ENCODE measurements at regions not wholly inside any gene's neighbourhood (a gene's known extent, or its start where the extent isn't known, plus 50 kb on each side); places are given as distances from the start of the nearest gene placed in this dataset.
"Not testable (repeated sequence)": the region's sequence is repeated elsewhere in the genome, so short reads cannot be mapped to it uniquely, and the experiment has no call there.

DNA sequence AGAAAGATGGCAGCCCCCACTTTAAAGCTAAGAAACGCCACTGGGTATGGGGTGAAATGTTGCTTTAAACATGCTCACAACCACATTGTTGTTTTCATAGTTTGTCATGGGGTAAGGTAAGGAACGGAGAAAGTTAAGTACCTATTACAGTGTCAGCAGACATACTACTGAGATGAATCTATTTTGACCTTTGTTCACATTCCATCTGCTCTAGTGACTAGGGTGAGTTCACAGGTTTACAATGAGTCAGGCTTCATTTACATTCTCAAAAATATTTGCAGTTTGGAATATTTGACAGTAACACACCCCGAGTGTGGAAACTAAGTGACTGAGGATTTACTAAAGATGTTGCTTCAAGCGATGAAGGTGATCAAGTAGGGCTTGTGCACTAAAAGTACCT is 428.7 kb upstream of the ACVR2A start:
- peak; percentile 56 for DNase-seq (ENCODE audit: low read depth)

- not testable (repeated sequence) for DNase-seq (ENCODE audit: low read depth)
Measured at GRCh38 chr2:147414656-147415055, 430.2 kb upstream of the ACVR2A start.

- no peak for DNase-seq (ENCODE audit: low read depth)
Measured at GRCh38 chr2:147408357-147408756, 436.5 kb upstream of the ACVR2A start.

DNA sequence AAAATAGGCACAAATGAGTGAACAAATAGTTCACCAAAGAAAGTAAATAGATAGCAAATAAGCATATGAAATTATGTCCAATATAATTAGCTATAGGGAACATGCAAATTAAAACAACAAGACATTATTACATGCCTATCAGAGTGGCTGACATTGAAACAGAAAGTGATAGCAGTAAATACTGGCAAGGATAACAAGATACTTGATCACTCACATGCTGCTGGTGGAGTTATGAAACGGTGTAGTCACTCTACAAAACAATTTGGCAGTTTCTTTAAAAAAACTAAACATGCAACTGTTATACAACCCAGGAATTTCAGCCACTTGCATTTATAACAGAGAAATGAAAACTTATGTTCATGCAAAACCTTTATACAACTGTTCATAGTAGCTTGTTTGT is 439.2 kb upstream of the ACVR2A start:
- no peak for DNase-seq (ENCODE audit: low read depth)

- no peak for DNase-seq (ENCODE audit: low read depth)
Measured at GRCh38 chr2:147398996-147399395, 445.8 kb upstream of the ACVR2A start.

DNA sequence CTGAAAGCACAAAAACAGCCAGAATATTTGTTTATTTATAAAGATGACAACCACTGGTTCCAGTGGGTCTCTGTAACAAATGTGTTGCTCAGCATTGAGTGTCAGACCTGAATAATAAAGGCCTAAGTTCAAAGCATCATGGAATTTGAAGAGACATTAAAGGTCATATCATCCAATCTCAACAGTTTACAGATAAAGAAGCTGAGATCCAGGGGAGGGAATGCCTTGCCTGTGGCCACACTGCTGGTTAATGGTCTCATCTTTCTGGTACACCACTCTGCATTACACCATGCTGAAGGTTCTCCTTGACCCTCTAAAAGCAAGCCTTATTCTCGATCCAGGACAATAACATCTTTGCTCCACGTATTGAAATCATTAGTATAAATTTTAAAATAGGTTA is 446.5 kb upstream of the ACVR2A start:
- no peak for DNase-seq (ENCODE audit: low read depth)

- DNase-seq (ENCODE audit: low read depth) = no peak
Measured at GRCh38 chr2:147396890-147397289, 447.9 kb upstream of the ACVR2A start.

GRCh38 chr2:147394179-147394790 is 450.5 kb upstream of the ACVR2A start:
- no peak for DNase-seq (ENCODE audit: low read depth)

DNA sequence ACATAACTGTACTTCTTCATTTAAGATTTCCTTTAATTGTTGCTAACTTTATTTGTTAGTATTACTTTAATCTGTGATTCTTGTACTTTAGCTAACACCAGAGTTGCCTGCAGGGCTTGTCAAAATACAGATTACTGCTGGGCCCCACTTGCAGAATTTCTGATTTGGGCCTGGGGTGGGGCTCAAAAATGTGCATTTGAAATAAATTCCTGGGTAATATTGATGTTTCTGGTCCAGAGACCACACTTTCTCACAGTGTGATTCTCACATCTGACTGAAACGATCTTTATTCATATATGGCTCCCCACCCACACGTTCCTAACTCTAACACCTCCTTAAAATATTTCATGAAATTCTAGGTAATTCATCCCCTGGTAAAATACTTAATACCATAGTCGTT is 452.6 kb upstream of the ACVR2A start:
- no peak for DNase-seq (ENCODE audit: low read depth)

DNA sequence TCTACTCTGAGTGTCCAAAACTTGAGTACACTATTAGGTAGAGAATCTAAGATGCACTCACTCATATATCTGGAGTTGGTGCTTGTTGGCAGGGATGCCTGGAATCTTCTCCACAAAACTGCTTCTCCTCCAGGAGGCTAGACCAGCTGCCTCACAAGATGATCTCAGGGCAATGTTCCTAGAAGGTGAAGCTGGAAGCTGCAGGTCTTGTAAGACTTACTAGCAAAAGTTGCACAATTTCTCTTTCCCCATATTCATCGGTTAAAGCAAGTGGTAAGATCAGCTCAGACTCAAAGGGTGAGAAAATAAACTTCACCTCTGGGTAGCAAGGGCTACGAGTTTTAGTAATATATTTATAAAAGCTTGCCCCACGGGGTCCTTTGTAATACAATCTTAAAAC is 454.4 kb upstream of the ACVR2A start:
- no peak for DNase-seq (ENCODE audit: low read depth)

DNA sequence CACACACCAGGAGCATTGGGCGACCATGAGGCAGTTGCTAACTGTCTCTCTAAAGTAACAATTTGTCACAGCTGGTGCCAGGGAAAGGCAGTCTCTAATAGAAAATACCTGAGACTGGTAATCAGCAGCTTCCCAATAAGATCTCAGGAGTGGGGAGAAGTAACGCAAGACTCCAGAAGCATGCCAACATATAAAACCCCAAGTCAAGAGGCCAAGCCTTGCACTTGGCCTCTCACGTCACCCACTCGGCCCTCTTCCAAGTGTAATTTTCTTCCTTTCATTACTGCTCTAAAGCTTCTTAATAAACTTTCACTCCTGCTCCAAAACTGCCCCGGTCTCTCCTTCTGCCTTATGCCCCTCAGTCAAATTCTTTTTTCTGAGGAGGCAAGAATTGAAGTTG is 455.6 kb upstream of the ACVR2A start:
- no peak for DNase-seq (ENCODE audit: low read depth)

GRCh38 chr2:147388217-147388616 is 456.6 kb upstream of the ACVR2A start:
- no peak for DNase-seq (ENCODE audit: low read depth)

GRCh38 chr2:147386284-147386683 is 458.5 kb upstream of the ACVR2A start:
- no peak for DNase-seq (ENCODE audit: low read depth)

GRCh38 chr2:147385600-147385999 is 459.2 kb upstream of the ACVR2A start:
- no peak for DNase-seq (ENCODE audit: low read depth)

DNA sequence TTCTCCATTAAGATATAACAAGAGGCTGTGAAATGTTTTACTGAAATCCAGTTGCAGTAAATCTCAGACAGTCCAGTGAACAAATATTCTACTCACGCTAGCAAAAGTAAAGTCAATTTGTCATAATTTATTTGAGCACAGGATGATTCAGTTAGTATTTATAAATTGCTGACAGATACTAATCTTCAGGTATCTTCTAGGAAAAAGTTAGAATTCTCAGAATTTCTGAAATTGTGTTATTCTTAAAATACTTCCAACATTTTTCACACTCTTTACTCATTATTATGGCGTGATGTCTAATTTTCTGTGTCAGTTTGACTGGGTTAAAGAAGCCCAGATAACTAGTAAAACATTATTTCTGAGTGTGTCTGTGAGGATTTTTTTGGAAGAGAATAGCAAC is 460.2 kb upstream of the ACVR2A start:
- DNase-seq (ENCODE audit: low read depth) = no peak

- DNase-seq (ENCODE audit: low read depth) = no peak
Measured at GRCh38 chr2:147382322-147382948, 462.4 kb upstream of the ACVR2A start.

GRCh38 chr2:147378403-147378802 is 466.4 kb upstream of the ACVR2A start:
- DNase-seq (ENCODE audit: low read depth) = no peak

- no peak for DNase-seq (ENCODE audit: low read depth)
Measured at GRCh38 chr2:147375073-147375472, 469.8 kb upstream of the ACVR2A start.

GRCh38 chr2:147374423-147374811 is 470.4 kb upstream of the ACVR2A start:
- DNase-seq (ENCODE audit: low read depth) = no peak

- peak; percentile 6 for DNase-seq (ENCODE audit: low read depth)
Measured at GRCh38 chr2:147373800-147374422, 470.9 kb upstream of the ACVR2A start.

- DNase-seq (ENCODE audit: low read depth) = no peak
Measured at GRCh38 chr2:147368306-147368705, 476.5 kb upstream of the ACVR2A start.

DNA sequence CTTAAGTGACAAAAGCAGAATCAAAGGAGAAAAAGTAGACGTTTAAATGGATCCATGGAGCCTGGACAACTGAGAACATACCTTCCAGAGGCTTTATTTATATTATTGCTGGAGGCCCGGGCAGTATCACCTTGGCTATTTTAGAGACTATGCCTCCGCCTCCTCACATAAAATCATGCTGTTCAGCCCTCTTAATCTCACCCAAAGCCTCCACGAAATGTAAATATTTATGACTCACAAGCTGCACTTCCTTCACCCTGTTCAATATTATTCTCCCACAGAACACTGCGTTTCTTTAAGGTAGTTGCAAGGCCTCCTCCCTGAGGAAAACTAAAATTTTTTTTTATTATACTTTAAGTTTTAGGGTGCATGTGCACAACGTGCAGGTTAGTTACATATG is 478.6 kb upstream of the ACVR2A start:
- no peak for DNase-seq (ENCODE audit: low read depth)

DNA sequence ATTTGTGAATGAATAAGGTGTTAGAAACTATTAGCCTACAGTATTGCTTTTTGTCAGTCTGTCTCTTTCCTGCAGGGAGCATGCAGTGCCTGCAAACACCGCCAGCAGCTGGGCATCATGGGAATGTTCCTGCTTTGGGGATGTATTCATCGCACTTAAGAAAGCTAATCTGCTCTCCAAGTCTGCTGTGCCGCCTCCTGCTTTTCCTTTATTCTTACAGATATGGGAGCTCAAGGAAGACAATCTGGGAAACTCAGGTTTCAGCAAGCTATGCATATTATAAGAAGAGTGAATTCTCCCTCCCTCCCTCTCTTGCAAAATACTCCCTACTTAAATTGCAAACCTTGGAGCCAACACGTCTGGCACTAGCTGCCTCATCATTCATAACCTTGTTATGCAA is 479.2 kb upstream of the ACVR2A start:
- no peak for DNase-seq (ENCODE audit: low read depth)

- no peak for DNase-seq (ENCODE audit: low read depth)
Measured at GRCh38 chr2:147364597-147364996, 480.2 kb upstream of the ACVR2A start.
